Left ventricle myocardium inferior (tissue), 1 donor: ENCODE measurements at regions not wholly inside any gene's neighbourhood (a gene's known extent, or its start where the extent isn't known, plus 50 kb on each side); places are given as distances from the start of the nearest gene placed in this dataset.

Source experiments
- DNase-seq: peaks from one replicate; pipeline ENCODE4 v3.0.0-alpha.2; 2020
- H3K27ac ChIP-seq: fragments of 200-600 bp; replicated peaks from 2 replicates; pipeline ENCODE4 v1.8.0; 2021
- H3K27me3 ChIP-seq: fragments of 200-600 bp; 2 replicates; pipeline ENCODE4 v1.8.0; 2021; ENCODE audit warnings: low read depth
- H3K36me3 ChIP-seq: fragments of 200-600 bp; 2 replicates; pipeline ENCODE4 v1.8.0; 2021
- H3K4me1 ChIP-seq: fragments of 200-600 bp; 2 replicates; pipeline ENCODE4 v1.8.0; 2021
- H3K4me3 ChIP-seq: fragments of 200-600 bp; 2 replicates; pipeline ENCODE4 v1.8.0; 2021; ENCODE audit warnings: mild to moderate bottlenecking, moderate library complexity
- H3K9me3 ChIP-seq: fragments of 200-600 bp; replicated peaks from 2 replicates; pipeline ENCODE4 v1.8.0; 2021
- intact Hi-C: fragments of 100-400 bp; cut with micrococcal nuclease; formaldehyde crosslinking; loops from one replicate; pipeline ENCODE4 v1.11.0; 2022
- TF ChIP-seq, protein P1 (sequence below): fragments of 200-600 bp; IDR thresholded peaks from 2 replicates; pipeline ENCODE4 v1.8.0; 2021; ENCODE audit warnings: antibody characterized with exemption, mild to moderate bottlenecking, borderline replicate concordance
- donor health status: DM: no; HTN: yes; CAD: no; lungs with severe emphysema.

- no peak for DNase-seq
- H3K9me3 ChIP-seq = peaks cover 92% of the 10 kb centered on the region
- H3K27me3 ChIP-seq = no peaks in the 10 kb centered on the region
- TF ChIP-seq, protein P1, sequence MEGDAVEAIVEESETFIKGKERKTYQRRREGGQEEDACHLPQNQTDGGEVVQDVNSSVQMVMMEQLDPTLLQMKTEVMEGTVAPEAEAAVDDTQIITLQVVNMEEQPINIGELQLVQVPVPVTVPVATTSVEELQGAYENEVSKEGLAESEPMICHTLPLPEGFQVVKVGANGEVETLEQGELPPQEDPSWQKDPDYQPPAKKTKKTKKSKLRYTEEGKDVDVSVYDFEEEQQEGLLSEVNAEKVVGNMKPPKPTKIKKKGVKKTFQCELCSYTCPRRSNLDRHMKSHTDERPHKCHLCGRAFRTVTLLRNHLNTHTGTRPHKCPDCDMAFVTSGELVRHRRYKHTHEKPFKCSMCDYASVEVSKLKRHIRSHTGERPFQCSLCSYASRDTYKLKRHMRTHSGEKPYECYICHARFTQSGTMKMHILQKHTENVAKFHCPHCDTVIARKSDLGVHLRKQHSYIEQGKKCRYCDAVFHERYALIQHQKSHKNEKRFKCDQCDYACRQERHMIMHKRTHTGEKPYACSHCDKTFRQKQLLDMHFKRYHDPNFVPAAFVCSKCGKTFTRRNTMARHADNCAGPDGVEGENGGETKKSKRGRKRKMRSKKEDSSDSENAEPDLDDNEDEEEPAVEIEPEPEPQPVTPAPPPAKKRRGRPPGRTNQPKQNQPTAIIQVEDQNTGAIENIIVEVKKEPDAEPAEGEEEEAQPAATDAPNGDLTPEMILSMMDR = no peak
- H3K4me3 ChIP-seq = no peak overlapping the region
- no peaks in the 10 kb centered on the region for H3K4me1 ChIP-seq
- H3K36me3 ChIP-seq = no peaks in the 10 kb centered on the region
- no peak overlapping the region for H3K27ac ChIP-seq
- intact Hi-C loops = no loop called here
Observed at GRCh38 chr3:34619990-34620389, 821.6 kb downstream of the PDCD6IP start.

GRCh38 chr3:34626699-34627098, 828.3 kb downstream of the PDCD6IP start:
- H3K9me3 ChIP-seq = peaks cover 26% of the 10 kb centered on the region
- no peak for DNase-seq
- H3K36me3 ChIP-seq = no peaks in the 10 kb centered on the region
- intact Hi-C loops = no loop called here
- no peak overlapping the region for H3K27ac ChIP-seq
- H3K27me3 ChIP-seq = no peaks in the 10 kb centered on the region
- H3K4me1 ChIP-seq = no peaks in the 10 kb centered on the region
- TF ChIP-seq, protein P1 = no peak
- no peak overlapping the region for H3K4me3 ChIP-seq

DNA sequence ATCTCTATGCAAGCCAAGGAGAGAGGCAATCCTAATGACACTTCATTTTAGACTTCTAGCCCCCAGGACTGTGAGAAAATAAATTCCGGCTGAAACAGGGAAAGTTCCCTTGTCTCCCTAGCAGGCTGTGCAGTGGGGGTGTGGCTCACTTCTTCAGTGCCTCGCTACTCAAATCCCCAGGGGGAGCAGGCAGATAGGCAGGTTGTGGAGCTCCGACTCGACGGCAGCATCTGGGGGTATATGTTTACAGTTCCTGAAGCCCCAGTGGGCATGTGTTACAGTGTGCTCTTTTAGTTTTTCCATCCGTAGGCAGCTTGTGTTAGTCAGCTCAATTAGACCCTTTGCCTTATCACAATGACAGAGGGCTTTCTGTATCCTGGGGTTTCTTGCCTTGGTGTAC, 836.5 kb downstream of the PDCD6IP start:
- no peak for DNase-seq
- Histone ChIP-seq H3K9me3 (peaks cover 7% of the 10 kb centered on the region), H3K36me3 (no peaks in the 10 kb centered on the region)

DNA sequence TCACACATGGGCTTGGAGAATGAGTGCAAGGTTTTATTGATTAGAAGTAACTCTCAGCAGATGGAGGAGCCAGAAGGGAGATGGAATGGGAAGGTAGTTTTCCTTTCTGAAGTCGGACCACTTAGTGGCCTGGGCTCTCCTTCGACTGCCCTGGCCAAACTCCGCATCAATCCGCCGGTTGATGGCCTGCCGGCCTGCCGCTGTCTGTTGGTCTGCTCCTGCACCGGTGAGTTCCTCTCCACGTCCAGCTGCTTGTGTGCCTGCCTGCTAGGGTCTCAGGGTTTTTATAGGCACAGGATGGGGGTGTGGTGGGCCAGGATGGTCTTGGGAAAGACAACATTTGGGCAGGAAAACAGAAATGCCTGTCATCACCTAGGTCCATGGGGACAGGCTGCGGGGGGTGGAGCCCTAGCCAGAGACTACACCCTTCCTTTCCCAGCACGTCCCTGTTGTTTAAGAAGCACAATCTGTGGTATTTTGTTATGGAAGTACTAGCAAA, 837.0 kb downstream of the PDCD6IP start:
- Histone ChIP-seq H3K36me3 (no peaks in the 10 kb centered on the region), H3K27me3 (no peaks in the 10 kb centered on the region), H3K27ac (no peak overlapping the region), H3K9me3 (peaks cover 7% of the 10 kb centered on the region), H3K4me3 (no peak overlapping the region), H3K4me1 (no peaks in the 10 kb centered on the region)
- TF ChIP-seq, protein P1 = no peak
- DNase-seq = no peak
- intact Hi-C loops = no loop called here

More for the DNA sequence above, 836.5 kb downstream of the PDCD6IP start:
- Histone ChIP-seq H3K4me1 (no peaks in the 10 kb centered on the region), H3K27ac (no peak overlapping the region), H3K27me3 (no peaks in the 10 kb centered on the region), H3K4me3 (no peak overlapping the region)
- TF ChIP-seq, protein P1 = no peak
- intact Hi-C loops = no loop called here

GRCh38 chr3:34646911-34647460, 848.6 kb downstream of the PDCD6IP start:
- H3K36me3 ChIP-seq = no peaks in the 10 kb centered on the region
- intact Hi-C loops = no loop called here
- H3K4me1 ChIP-seq = no peaks in the 10 kb centered on the region
- H3K9me3 ChIP-seq = peaks cover 13% of the 10 kb centered on the region
- H3K4me3 ChIP-seq = no peak overlapping the region
- TF ChIP-seq, protein P1 = no peak
- no peaks in the 10 kb centered on the region for H3K27me3 ChIP-seq
- DNase-seq = no peak
- no peak overlapping the region for H3K27ac ChIP-seq
